ENCODE measurements at regions not wholly inside any gene's neighbourhood (a gene's known extent, or its start where the extent isn't known, plus 50 kb on each side); places are given as distances from the start of the nearest gene placed in this dataset.

- no peak for TF ChIP-seq POLR2A (IDR thresholded peaks at IDR 0.05)
- TF ChIP-seq POLR2AphosphoS5 (IDR thresholded peaks at IDR 0.05), result no peak
- TF ChIP-seq CTCF (IDR thresholded peaks at IDR 0.05), result no peak
- TF ChIP-seq EP300 (IDR thresholded peaks at IDR 0.05), result no peak
Observed at GRCh38 chr3:135802171-135802570, 163.4 kb upstream of the PPP2R3A start.
